DMS153 (cell line): ENCODE measurements at regions not wholly inside any gene's neighbourhood (a gene's known extent, or its start where the extent isn't known, plus 50 kb on each side); places are given as distances from the start of the nearest gene placed in this dataset.
A peak's percentile ranks its signal among the peaks of the same experiment; 100 is the strongest.

ENCODE experiments used
- DNase-seq: peaks from one replicate; lab custom pipeline; 2025; lab: John Stamatoyannopoulos, UW

DNA sequence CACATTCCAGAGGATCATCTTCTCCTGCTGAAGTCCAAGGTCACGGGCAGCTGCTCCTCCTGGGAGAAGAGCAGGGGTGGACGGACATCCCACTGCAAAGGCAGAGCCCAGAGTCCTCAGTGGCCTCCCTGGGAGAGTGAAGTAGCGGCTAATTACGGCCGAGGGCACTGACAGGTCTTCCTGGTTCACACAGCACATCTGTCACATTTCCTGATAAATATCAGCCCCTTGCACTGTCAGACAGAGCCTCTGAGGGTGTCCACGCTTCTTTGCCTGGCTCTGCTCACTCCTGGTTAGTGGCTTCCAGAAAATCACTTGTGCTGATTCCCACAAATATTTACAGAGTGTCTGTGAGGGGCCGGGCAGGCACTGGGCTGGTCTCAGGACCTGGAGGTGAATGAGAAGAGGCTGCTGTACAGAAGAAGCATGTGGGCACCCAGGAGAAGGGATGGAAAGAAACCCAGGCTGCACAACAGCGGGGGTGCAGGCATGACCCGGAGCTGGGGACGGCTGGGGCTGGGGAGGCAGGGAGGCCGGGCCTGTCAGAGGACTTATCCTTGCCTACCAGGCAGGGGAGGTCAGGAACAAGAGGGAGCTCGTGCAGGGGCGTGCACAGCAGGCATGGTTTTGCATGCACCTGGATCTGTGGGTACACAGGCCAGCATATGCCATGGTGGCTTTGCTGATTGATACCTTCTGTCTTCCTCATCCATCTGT, 258.2 kb upstream of the TNRC6C start:
- no peak for DNase-seq

DNA sequence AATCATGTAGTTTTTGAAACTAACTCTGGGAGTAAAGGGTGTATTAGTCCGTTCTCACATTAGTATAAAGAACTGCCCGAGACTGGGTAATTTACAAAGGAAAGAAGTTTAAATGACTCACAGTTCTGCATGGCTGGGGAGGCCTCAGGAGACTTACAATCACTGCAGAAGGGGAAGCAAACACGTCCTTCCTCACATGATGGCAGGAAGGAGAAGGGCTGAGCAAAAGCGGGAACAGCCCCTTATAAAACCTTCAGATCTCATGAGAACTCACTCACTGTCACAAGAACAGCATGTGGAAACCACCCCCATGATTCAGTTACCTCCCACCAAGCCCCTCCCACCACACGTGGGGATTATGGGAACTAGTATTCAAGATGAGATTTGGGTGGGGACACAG, 256.5 kb upstream of the TNRC6C start:
- no peak for DNase-seq

DNA sequence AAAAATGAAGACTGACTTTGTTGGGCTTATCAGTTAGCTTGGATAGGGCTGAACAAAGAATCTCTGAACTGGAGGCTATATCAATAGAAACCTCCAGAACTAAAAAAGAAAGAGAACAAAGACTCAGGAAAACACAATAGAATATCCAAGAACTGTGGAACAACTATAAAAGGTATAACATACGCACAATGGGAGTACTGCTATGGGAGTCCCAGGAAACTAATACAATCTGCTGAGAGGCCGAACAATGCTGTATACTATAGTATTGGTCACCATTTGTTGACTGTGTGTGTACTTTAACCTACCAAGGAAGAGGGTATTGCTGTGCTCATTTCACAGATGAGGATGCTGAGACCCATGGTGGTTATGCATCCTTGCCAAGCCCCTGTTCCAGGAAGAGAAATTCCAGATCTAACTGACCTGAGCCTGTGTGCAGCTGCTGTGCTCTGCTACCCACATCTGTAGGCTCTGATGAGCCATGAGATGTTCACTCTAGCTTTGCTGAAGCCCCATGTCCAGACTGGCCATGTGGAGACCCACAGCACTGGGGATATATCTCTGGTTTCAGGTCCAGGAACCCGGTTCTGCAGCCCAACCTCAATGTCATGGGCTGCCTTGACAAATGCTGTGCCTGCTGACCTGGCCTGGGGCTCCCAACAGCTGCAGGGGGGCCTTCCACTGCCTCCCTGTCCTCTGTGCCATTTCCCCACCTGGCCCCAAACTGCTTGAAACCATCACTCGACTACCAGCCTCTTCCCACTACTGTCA, 254.3 kb upstream of the TNRC6C start:
- no peak for DNase-seq

DNA sequence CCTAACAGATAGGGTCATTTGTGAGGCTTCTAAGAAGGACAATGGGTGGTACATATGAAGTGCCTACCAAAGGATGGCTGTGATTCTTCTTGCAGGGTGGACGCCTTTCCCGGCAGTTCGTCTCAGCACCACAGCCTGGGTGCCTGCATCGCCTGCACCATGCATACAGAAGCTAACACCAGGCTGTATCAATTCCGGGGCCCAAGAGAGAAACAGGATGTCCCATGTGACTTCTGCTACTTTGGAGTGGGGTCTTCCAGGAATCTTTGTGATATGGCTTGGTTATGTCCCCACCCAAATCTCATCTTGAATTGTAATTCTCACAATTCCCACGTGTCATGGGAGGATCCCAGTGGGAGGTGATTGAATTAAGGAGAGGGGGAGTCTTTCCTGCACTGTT, 251.6 kb upstream of the TNRC6C start:
- no peak for DNase-seq

DNA sequence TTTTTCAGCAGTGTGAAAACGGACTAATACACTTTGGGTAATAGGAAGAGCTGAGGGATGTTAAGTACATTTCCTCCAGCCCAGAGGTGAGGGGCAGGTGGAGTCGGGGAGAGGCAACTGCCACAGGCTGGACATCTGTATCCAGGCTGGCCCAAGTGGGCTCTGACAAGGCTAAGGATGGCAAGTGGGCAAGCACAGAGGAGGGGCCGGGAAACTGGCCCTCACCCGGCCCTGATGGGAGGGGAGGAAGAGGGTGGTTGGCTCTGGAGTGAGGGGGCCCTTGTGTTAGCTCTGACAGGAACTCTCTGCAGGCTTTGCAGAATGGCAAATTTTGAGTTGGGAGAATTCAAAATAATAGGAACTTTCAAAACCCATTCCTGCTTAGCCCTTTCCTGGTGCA, 251.0 kb upstream of the TNRC6C start:
- DNase-seq = no peak

- DNase-seq = no peak
Observed at GRCh38 chr17:77708049-77708448, 250.5 kb upstream of the TNRC6C start.

DNA sequence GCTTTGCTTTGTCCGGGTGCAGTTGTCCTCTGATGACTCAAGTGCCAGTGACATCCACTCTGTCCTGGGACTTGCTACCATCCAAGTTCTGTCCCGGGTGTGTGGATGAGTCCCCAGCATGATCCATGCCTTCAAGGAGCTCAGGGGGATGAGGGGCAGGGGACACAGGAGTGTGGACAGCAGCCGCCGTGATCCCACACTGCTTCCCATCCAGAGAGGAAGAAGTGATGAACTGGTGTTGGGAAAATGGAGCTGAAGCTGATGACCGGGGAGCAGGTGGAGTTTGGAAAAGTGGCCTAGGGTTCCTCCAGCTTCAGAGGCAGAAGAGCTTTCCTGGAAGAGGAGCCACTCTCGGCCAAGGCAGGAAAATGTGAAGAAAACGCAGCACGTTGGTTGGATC, 249.6 kb upstream of the TNRC6C start:
- DNase-seq = no peak

DNA sequence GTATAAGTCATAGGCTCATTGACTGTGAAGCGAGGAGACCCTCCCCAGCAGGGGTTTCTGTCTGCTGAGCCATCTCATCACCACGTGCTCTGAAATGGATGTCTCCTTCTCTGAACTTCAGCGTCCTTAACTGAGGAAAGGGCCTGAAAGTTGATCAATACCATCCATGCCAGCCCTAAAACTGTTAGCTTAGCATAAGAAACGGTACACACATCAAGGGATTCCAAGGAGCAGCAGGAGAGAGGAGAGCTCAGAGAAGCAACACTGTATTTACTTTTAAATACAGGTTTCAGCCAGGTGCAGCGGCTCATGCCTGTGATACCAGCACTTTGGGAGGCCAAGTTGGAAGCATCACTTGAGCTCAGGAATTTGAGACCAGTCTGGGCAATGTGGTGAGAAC, 248.9 kb upstream of the TNRC6C start:
- DNase-seq = no peak

DNA sequence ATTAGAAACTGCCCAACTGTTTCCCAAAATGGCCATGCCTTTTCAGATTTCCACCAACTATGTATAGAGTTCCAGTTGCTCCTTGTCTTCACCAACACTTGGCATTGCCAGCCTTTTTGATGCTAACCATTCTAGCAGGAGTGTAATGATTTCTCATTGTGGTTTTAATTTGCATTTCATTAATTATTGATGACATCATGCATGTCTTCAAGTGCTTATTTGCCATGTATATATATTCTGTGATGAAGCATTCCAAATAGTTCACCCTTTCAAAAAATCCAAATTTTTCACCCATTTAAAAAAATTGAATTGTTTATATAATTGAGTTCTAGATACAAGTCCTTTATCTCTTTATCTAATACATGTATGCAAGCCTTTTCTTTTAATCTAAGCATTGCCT, 245.9 kb upstream of the TNRC6C start:
- no peak for DNase-seq

DNA sequence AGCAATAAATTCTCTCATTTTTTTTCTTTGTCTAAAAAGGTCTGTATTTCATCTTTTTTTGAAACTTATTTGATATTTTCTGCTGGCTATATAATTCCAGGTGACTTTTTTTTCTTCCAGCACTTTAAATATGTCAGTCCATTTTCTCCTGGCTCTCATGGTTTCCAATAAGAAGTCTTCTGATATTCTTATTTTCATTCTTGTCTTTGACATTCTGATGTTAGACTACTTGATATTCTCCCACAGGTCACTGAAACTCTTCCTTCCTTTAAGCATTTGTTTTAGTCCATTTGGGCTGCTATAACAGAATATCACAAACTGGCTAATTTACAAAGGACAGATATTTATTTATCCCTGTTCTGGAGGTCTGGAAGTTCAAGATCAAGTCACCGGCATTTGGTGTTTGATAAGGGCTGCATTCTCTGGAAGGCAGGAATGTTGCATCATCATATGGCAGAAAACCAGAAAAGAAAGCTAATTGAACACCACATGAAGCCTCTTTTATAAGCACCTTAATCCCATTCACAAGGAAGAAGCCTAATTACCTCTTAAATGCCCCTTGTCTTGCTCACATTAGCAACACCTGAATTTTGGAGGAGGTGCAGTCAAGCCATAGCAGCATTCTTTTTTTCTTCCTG, 242.1 kb upstream of the TNRC6C start:
- DNase-seq = no peak

DNA sequence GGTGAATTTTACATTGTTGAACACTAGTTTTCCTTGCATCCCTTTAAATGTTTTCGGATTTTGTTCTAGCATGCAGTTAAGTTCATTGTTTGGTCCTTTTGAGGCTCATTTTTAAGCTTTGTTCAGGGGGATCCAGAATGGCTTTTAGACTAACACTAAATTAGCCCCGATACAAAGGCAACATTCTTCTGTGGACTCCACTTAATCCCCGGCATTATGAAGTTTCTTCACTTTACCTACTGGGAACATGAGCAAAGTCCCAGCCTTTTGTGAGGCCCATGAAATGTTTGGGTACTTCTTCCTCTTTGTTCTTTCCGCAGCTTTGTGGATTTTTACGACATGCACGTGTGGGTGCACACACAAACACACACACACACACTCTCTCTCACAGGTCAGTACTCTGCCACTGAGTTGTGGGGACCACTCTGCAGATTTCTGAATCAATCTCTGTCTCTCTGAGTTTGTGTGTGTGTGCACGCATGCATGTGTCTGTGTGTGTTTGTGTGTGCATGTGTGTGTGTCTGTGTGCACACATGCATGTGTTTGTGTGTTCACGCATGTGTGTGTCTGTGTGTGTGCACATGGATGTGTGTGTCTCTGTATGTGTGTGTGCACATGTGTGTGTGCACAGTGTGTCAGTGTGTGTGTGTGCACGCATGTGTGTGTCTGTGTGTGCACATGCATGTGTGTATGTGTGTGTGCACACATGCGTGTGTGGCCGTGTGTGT, 240.4 kb upstream of the TNRC6C start:
- DNase-seq = no peak

DNA sequence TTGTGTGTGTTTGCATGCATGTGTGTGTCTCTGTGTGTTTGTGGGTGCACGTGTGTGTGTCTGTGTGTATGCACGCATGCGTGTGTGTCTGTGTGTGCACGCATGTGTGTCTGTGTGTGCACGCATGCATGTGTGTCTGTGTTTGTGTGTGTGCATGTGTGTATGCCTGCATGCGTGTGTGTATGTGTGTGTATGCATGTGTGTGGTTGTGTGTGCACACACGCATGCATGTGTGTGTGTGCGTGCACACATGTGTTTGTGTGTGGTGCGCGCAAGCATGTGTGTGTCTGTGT, 239.9 kb upstream of the TNRC6C start:
- no peak for DNase-seq

GRCh38 chr17:77719806-77720205, 238.7 kb upstream of the TNRC6C start:
- DNase-seq = no peak

DNA sequence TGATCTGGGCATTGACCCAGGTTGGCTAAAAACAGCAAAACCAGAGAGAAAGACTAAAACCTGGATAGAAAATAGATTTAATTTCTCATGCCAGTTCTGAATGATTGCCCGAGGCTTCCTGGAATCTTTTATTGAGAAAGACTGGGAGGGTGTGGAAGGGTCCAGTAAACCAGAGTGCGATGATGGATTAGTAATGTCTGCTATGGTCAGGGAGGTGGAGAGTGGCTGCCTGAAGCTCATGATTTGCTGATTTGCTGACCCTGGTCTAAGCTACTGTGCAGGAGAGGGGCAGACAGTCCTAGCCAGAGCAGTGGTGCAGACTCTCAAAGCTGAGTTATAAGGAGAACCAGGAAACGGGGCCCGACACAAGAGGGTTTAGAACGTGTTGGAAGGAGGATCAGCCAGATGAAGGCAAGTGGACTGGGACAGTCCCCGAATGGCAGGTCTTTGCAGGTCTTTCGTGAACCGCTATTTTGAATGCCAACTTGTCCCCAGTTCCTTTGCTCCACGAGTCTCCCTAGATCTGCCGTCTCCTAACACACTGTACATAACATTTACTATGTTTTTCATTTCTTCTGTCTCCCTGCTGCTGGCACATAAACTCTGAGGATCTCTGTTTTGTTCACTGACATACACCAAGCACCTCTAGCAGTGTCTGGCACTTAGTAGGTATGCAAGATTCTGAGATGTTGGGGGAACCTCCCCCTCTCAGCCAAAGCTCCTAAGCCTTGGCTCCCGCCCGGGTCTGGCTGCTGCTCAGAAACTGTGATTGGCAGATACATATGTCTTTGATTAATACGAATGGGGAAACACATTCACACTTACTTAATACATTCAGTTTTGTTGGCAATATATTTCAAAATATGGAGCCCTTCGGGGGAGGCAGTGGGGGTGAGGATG, 237.3 kb upstream of the TNRC6C start:
- DNase-seq = no peak

DNA sequence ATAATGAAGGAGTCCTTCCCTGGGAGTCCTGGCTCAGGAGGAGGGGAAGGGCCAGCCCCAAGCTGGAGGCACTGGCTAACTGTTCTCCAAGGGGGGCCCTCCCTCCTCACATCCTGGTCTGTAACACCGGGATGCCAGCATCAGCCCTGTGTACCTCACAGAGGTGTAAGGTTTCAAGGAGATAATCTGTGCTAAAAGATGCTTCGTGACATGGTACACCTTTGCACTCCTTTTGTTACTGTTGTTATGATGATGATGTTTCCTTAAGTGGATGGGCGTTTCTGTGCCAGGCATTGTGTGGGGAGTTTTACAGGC, 236.7 kb upstream of the TNRC6C start:
- DNase-seq = no peak

DNA sequence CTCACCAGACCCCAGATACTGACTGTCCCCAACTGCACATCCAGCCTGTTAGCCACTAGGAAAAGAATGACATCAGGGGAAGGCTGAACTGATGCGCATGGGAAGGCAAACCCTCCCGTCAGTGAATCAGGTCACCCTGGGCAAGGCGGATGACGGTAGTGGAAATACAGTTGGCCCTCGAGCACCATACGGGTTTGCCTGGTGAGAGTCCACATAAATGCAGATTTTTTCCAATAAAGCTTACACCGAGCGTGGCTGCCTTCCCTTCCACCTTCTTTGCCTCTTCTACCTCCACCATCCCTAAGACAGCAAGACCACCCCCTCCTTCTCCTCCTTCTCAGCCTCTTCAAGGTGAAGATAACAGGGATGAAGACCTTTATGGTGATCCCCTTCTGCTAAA, 236.1 kb upstream of the TNRC6C start:
- no peak for DNase-seq

- no peak for DNase-seq
Observed at GRCh38 chr17:77723071-77723908, 235.2 kb upstream of the TNRC6C start.

DNA sequence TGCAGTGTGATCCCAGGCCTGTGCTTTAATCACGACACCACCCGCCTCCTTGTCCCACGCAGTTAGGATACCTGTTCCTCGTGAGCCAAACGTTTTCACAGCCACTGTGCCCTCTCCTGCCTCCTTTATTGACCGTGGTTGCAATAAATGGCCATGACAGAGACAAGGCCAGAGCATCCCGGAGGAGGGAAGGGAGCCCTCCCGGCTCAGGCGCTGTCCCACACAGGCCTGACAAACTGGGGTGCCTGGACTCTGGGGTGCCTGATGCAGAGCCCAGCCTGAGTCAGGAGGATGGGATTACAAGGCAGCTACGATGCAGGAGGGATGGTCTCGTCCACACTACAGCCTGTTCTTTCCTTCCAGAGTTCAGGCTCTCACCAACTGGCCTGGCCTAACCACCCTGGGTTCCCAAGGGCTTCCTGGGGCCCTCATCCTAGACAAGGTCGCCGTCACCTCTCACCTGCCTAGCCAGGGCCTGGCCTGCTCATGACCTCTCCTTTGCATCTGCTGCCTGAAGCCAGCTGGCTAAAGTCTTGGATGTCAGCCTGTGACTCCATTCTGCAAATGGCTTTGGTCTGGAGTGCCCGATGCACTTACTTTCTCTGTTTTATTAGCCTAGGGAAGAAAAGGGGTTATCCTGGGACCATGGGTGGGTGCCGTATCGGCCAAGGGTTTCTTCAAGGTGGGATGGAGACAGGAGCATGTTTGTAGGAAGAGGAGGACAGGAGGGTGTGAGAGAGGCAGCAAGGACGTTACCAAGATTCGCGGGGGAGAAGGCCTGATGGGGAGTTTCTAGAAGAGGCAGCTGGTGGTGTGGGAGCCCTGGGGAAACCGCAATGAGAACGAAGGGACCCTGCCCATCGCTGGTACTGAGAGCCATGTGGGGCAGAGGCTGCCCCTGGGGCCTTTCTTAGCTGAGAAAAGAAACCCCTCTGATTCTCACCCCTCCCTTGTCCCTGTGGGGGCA, 234.3 kb upstream of the TNRC6C start:
- no peak for DNase-seq

DNA sequence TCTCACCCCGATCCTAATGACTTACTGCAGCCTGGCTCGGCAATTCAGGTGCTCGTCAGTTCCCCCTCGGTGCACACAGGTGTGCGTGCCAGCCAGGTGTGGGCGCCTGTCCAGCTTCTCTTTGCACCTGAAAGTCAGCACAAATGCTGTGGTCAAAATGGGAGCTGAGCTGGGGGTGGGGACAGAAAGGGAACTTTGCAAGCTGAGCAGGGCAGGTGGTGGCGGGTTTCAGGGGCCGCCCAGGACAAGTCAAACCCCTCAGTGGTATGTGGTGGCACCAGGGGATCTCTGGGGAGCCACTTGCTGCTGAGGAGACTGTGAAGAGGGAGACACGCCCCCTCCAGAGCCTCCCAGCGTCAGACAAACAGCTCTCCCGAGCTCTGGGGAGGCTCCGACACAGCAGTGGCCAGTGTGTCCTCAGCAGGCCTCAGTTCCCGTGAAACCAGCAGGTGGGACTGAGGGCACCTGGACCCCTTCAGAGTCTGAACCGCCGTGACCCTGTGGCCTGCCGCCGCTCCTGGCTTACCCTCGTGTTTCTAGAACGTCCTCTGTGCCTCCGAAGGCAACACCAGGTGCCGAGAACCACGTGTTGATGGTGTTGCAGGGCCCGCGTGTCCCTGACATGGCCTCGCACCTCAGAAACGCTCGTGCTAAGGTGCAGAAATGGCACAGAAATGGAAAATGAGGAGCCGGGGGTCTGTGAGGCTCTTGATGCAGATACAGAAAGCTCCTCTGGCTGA, 233.5 kb upstream of the TNRC6C start:
- peak; percentile 67 for DNase-seq
